ENCODE measurements at regions not wholly inside any gene's neighbourhood (a gene's known extent, or its start where the extent isn't known, plus 50 kb on each side); places are given as distances from the start of the nearest gene placed in this dataset.

DNA sequence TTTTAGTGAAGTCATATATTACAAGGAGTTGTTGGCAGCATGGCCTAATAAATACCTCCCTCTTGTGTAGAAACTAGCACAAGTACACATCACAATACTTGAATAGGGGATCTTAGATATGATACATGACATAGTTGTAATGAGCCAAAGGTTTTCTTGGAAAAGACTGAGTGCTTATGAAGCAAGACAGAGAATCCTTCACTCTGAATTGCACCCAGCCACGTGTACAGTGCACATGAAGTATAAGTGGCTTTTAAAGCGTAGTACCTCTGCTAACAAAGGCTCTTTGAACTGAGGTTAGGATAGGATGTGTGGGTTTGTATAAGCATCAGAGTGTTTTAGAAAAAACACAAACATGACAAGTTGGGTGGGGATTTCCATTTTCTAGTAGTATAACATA is 145.5 kb upstream of the STMND1 start:
- no peak for TF ChIP-seq ZFX (IDR thresholded peaks at IDR 0.05; ENCODE audit: borderline replicate concordance)
- TF ChIP-seq, protein P1, sequence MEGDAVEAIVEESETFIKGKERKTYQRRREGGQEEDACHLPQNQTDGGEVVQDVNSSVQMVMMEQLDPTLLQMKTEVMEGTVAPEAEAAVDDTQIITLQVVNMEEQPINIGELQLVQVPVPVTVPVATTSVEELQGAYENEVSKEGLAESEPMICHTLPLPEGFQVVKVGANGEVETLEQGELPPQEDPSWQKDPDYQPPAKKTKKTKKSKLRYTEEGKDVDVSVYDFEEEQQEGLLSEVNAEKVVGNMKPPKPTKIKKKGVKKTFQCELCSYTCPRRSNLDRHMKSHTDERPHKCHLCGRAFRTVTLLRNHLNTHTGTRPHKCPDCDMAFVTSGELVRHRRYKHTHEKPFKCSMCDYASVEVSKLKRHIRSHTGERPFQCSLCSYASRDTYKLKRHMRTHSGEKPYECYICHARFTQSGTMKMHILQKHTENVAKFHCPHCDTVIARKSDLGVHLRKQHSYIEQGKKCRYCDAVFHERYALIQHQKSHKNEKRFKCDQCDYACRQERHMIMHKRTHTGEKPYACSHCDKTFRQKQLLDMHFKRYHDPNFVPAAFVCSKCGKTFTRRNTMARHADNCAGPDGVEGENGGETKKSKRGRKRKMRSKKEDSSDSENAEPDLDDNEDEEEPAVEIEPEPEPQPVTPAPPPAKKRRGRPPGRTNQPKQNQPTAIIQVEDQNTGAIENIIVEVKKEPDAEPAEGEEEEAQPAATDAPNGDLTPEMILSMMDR (IDR thresholded peaks at IDR 0.05), result no peak
- no peak overlapping the region for H3K27ac ChIP-seq

DNA sequence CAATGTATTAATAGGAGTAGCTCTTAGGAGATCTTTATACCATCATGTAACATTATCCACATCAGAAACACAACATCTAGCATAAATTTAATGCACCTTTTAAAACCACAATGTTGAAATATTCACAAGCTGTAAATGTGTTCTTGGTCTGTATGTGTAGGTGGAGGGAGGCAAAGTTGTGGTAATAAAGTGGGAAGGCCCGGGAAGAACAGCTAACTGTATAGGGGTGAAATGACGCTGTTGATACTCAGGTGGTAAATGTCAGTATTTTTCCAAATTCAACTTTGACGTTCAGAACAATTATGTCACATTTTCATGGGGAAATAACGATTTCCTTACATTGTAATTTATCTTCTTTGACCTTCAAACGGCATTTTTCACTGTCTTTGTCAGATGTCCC is 146.0 kb upstream of the STMND1 start:
- no peak overlapping the region for H3K27ac ChIP-seq
- no peak for TF ChIP-seq ZFX (IDR thresholded peaks at IDR 0.05; ENCODE audit: borderline replicate concordance)
- TF ChIP-seq, protein P1 (IDR thresholded peaks at IDR 0.05), result no peak

DNA sequence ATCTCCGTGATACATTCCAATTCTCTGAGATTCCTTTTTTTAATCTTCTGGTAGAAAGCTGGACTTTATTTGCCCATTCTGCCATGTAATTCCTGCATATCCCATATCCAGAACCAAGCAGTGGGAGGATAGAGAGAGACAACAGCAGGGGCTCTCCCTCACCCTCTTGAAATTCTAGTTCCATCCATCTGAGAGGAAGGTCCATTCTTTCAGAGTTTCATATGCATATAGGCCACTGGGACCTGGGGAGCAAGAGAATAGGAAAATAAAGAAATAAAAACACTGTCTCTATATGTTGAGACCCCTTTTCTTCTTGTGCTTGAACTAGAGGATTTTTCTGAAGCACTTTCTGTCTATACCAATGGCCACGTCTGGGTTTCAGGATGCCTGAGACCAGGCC is 147.9 kb upstream of the STMND1 start:
- TF ChIP-seq ZFX (IDR thresholded peaks at IDR 0.05; ENCODE audit: borderline replicate concordance), result no peak
- TF ChIP-seq, protein P1 (IDR thresholded peaks at IDR 0.05), result no peak
- H3K27ac ChIP-seq, result no peak overlapping the region

DNA sequence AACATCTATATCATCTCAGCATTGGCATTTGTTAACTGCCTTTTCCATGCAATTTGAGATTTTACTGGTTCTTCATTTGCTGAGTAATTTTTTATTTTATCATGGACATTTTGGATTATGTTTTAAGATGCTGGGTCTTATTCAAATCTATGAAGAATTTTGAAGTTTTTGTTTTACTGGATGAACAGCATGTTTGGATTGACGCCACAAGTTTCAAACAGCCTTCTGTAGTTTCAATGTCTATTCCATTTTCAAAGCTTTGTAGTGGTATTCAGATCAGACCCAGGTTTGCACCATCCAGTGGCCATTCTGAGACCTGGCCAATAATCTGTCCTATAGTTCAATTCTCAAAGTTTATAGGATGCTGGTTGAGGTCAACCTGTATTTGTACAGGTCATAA is 148.4 kb upstream of the STMND1 start:
- H3K27ac ChIP-seq, result no peak overlapping the region
- no peak for TF ChIP-seq ZFX (IDR thresholded peaks at IDR 0.05; ENCODE audit: borderline replicate concordance)
- TF ChIP-seq, protein P1 (IDR thresholded peaks at IDR 0.05), result no peak

DNA sequence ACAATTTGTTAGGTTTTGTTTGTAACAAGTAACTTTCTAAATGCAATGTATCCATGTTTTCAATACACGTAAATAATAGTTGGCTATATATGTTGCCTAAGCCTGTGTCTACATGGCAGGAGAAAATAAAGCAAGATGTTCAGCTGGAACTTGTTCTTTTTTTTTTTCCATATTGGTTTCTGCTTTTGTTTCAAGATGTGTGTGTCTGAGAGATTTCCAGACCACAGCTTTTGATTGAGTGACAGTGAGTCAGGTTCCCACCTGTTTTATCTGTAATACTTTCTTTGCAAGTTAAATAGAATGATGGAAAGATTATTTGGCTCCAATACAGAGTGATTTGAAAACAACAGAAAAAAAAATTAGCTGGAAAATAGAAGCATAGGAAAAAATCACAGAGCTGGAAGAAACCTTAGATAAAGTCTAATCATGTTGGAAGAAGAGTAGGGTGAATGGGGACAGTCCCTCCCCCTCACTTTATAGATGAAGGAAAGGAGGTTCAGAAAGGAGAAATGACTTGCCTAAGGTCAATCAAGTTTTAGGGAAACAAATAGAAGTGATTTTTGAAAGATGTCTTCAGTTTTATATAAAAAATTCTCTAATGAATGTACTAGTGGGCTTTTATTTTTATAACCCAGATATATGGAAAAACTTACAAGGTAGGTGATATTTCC is 150.9 kb upstream of the STMND1 start:
- no peak overlapping the region for H3K27ac ChIP-seq
- TF ChIP-seq, protein P1 (IDR thresholded peaks at IDR 0.05), result no peak
- no peak for TF ChIP-seq ZFX (IDR thresholded peaks at IDR 0.05; ENCODE audit: borderline replicate concordance)

DNA sequence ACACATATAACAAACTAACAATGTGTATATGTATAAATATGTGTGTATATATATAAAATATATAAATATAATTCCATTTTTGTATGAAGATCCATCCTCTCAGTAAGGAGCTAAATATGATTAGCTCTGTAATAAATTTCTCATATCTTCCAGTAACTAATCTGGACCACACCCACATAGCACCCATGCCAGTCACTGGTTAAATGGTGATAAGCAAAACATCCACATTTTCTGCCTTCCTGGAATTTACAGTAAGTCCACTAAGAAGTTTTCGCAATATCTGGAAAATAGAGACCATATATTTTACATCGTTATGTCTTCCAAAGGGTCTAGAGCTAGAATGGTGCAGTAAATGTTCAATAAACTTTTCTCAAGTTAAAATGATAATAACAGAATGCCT is 151.5 kb upstream of the STMND1 start:
- no peak for TF ChIP-seq ZFX (IDR thresholded peaks at IDR 0.05; ENCODE audit: borderline replicate concordance)
- TF ChIP-seq, protein P1 (IDR thresholded peaks at IDR 0.05), result no peak

DNA sequence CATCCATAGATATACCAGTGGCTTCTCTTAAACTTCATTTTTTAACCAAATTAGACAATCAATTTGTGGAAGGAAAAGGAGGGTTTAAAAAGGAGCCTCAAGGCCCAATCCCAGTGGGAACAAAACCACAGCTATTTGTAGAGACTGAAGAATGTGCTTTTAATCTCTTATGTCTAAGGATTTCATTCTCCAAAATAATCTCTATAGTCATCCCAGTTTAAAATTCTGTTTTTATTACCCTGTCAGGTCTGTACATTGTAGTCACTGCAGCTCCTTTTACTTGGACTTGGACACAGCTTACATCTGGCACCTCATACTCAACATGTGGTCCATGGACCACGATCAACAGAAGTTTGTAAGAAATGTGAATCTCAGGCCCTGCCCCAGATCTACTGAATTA is 152.1 kb upstream of the STMND1 start:
- H3K27ac ChIP-seq, result no peak overlapping the region
- TF ChIP-seq ZFX (IDR thresholded peaks at IDR 0.05; ENCODE audit: borderline replicate concordance), result no peak
- TF ChIP-seq, protein P1 (IDR thresholded peaks at IDR 0.05), result no peak

More for the DNA sequence above, 151.5 kb upstream of the STMND1 start:
- H3K27ac ChIP-seq, result no peak overlapping the region

Measured in 22Rv1 (cell line).